AG09319 (cell line): ENCODE measurements at regions not wholly inside any gene's neighbourhood (a gene's known extent, or its start where the extent isn't known, plus 50 kb on each side); places are given as distances from the start of the nearest gene placed in this dataset.

Source experiments
- DNase-seq: peaks from one replicate; pipeline ENCODE4 v3.0.0-alpha.2; 2010; ENCODE audit warnings: low read depth; ENCODE audit errors: extremely low read depth
- CTCF ChIP-seq: IDR thresholded peaks from 2 replicates; pipeline ENCODE4 v1.5.1; 2011; ENCODE audit warnings: low read depth, mild to moderate bottlenecking, inconsistent platforms, low read length, moderate library complexity

- no peak for DNase-seq
- TF ChIP-seq CTCF: no peak
Observed at GRCh38 chr11:43116071-43116470, 195.7 kb upstream of the API5 start.

- DNase-seq: no peak
- TF ChIP-seq CTCF: no peak
Observed at GRCh38 chr11:43119275-43119970, 192.4 kb upstream of the API5 start.

GRCh38 chr11:43122546-43122945, 189.2 kb upstream of the API5 start:
- DNase-seq: no peak
- TF ChIP-seq CTCF: no peak

GRCh38 chr11:43123443-43123842, 188.4 kb upstream of the API5 start:
- no peak for DNase-seq
- TF ChIP-seq CTCF: no peak

- no peak for TF ChIP-seq CTCF
- no peak for DNase-seq
Observed at GRCh38 chr11:43124272-43124935, 187.4 kb upstream of the API5 start.

GRCh38 chr11:43129329-43129728, 182.5 kb upstream of the API5 start:
- TF ChIP-seq CTCF: no peak
- DNase-seq: no peak

- no peak for TF ChIP-seq CTCF
- no peak for DNase-seq
Observed at GRCh38 chr11:43130616-43131015, 181.2 kb upstream of the API5 start.
